Stomach (tissue), 4 donors: ENCODE measurements at regions not wholly inside any gene's neighbourhood (a gene's known extent, or its start where the extent isn't known, plus 50 kb on each side); places are given as distances from the start of the nearest gene placed in this dataset.

Experiments used
- POLR2A ChIP-seq, 4 donors: fragments of 450-650 bp; IDR thresholded peaks; one replicate each; pipeline ENCODE4 v1.6.1; 2016; ENCODE audit warnings: antibody characterized with exemption in 4 of 4, control low read depth in 2 of 4, mild to moderate bottlenecking in 1 of 4, moderate library complexity in 1 of 4
- TF ChIP-seq, protein P1 (sequence below), 7 experiments: fragments of 450-650 bp in 4 of 7; fragments of 200-600 bp in 3 of 7; sonication (generic) in 3 of 7; IDR thresholded peaks; one replicate each; pipeline ENCODE4 v1.5.1; 2016 to 2019; ENCODE audit warnings: antibody characterized with exemption in 7 of 7, control low read depth in 2 of 7, mild to moderate bottlenecking in 1 of 7

GRCh38 chr12:46442239-46442638, 69.7 kb upstream of the SLC38A2 start:
- no peak for TF ChIP-seq POLR2A (IDR thresholded peaks at IDR 0.05)
- TF ChIP-seq, protein P1, sequence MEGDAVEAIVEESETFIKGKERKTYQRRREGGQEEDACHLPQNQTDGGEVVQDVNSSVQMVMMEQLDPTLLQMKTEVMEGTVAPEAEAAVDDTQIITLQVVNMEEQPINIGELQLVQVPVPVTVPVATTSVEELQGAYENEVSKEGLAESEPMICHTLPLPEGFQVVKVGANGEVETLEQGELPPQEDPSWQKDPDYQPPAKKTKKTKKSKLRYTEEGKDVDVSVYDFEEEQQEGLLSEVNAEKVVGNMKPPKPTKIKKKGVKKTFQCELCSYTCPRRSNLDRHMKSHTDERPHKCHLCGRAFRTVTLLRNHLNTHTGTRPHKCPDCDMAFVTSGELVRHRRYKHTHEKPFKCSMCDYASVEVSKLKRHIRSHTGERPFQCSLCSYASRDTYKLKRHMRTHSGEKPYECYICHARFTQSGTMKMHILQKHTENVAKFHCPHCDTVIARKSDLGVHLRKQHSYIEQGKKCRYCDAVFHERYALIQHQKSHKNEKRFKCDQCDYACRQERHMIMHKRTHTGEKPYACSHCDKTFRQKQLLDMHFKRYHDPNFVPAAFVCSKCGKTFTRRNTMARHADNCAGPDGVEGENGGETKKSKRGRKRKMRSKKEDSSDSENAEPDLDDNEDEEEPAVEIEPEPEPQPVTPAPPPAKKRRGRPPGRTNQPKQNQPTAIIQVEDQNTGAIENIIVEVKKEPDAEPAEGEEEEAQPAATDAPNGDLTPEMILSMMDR (IDR thresholded peaks at IDR 0.05): no peak
